VCaP (cell line): ENCODE measurements at regions not wholly inside any gene's neighbourhood (a gene's known extent, or its start where the extent isn't known, plus 50 kb on each side); places are given as distances from the start of the nearest gene placed in this dataset.

Experiments
- H3K27ac ChIP-seq: fragments of 450-650 bp; 2 replicates; pipeline ENCODE4 v1.5.1; 2017
- TF ChIP-seq, protein P1 (sequence below): fragments of 450-650 bp; conservative IDR thresholded peaks from 2 replicates; pipeline ENCODE4 v1.5.1; 2017; ENCODE audit warnings: mild to moderate bottlenecking, moderate library complexity

DNA sequence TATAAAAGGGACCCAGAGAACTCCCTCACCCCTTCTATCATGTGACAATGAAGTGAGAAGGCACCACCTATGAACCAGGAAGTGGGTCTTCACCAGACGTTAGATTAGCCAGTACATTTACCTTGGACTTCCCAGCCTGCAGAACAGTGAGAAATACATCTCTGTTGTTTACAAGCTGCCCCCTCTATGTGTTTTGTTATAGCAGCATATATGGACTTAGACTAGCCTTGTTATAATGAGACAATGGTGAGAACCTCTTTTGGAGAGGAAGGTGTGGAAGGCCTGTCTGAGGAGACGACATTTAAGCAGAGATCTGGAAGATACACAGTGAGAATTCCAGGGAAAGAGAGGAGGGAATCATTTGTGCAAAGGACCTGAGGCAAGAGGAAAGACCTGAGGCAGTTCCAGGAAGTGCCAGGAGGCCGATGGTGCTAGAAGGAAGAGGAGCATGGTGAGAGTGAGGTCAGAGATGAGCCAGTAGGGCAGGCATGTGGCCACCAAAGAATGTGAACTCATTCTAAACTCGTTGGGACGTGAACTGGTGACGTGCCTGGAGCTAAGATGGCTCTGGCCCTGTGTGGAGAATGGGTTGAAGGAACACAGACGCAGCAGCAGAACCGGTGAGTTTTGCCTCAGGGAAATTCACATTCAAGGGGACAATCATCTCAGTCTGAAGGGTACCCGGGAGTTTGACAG is 98.9 kb upstream of the IRF2BP2 start:
- TF ChIP-seq, protein P1, sequence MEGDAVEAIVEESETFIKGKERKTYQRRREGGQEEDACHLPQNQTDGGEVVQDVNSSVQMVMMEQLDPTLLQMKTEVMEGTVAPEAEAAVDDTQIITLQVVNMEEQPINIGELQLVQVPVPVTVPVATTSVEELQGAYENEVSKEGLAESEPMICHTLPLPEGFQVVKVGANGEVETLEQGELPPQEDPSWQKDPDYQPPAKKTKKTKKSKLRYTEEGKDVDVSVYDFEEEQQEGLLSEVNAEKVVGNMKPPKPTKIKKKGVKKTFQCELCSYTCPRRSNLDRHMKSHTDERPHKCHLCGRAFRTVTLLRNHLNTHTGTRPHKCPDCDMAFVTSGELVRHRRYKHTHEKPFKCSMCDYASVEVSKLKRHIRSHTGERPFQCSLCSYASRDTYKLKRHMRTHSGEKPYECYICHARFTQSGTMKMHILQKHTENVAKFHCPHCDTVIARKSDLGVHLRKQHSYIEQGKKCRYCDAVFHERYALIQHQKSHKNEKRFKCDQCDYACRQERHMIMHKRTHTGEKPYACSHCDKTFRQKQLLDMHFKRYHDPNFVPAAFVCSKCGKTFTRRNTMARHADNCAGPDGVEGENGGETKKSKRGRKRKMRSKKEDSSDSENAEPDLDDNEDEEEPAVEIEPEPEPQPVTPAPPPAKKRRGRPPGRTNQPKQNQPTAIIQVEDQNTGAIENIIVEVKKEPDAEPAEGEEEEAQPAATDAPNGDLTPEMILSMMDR, result no peak
- H3K27ac ChIP-seq, result no peak overlapping the region

DNA sequence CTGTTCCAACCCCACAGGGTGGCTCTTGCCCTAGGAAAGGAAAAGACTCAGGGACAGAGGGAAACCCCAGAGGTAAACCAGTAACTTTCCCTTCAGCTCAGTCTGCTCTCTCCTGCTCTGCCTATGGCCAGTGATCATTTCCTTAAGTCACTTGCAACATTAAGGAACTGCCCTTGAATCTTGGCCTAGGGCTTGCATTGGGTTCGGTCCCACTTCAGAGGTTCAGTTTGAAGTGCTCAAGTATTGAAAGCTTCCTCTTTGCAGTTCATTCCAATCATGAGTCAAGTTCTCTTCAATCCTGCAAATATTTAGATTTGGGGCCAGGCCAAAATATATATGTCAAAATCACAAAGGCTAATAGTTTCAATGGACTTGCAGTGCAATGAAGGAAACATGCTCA is 97.7 kb upstream of the IRF2BP2 start:
- H3K27ac ChIP-seq, result no peak overlapping the region
- TF ChIP-seq, protein P1, result no peak

GRCh38 chr1:234706931-234707330 is 97.0 kb upstream of the IRF2BP2 start:
- no peak overlapping the region for H3K27ac ChIP-seq
- TF ChIP-seq, protein P1, result no peak

GRCh38 chr1:234706199-234706598 is 96.2 kb upstream of the IRF2BP2 start:
- no peak overlapping the region for H3K27ac ChIP-seq
- TF ChIP-seq, protein P1, result no peak

- TF ChIP-seq, protein P1, result no peak
- no peak overlapping the region for H3K27ac ChIP-seq
Observed at GRCh38 chr1:234705615-234706014, 95.6 kb upstream of the IRF2BP2 start.

GRCh38 chr1:234704106-234704887 is 94.3 kb upstream of the IRF2BP2 start:
- TF ChIP-seq, protein P1, result no peak
- no peak overlapping the region for H3K27ac ChIP-seq

DNA sequence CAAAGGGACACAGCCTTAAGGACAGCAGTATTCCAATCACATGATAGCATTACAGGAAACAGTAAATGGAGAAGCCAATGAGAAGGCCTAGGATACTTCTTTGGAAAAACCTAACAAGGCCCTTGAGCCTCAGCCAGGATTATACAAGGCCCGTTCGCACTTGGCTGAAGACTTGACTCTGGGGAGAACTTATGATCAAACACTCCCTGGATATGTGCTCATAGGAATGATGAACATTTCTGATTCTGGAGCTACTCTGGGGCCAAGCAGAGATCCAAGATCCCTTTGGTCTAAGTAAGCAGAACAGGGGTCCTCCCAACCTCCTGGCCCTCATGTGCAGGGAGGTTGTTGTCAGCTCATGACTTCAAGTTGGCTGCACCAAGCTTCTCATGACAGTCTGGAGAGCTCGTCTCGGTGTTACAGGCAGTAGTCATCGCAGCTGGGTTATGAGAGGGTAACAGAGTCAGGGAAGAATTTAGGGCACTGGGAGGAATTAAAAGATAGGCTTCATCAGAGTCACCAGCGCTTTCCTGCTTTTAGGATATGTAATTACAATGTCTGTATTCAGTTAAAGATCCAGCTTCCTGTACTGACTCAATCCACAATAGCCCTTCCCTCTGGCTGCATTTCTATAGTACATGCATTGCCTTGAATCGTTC is 92.5 kb upstream of the IRF2BP2 start:
- H3K27ac ChIP-seq, result no peak overlapping the region
- TF ChIP-seq, protein P1, result no peak
